Left lung (tissue), 4 donors: ENCODE measurements at regions not wholly inside any gene's neighbourhood (a gene's known extent, or its start where the extent isn't known, plus 50 kb on each side); places are given as distances from the start of the nearest gene placed in this dataset.
A peak's percentile ranks its signal among the peaks of the same experiment; 100 is the strongest.
"Not testable (repeated sequence)": the region's sequence is repeated elsewhere in the genome, so short reads cannot be mapped to it uniquely, and the experiment has no call there.

ENCODE experiments used
- ATAC-seq: fragments of 200-7000 bp; cut with Tn5 transposase; one replicate; pipeline ENCODE4 v1.9.1; 2020; ENCODE audit warnings: moderate library complexity
- DNase-seq, 4 donors: peaks; one replicate each; pipeline ENCODE4 v3.0.0-alpha.2; 2013 to 2020
- H3K27ac ChIP-seq, 2 donors: fragments of 200-600 bp; sonication (generic) in 1 of 2; one replicate each; pipeline versions ENCODE4 v1.5.0 to v1.8.0; 2020 to 2021
- H3K27me3 ChIP-seq, 2 donors: fragments of 200-600 bp; sonication (generic) in 1 of 2; one replicate each; pipeline versions ENCODE4 v1.5.0 to v1.8.0; 2020 to 2021
- H3K36me3 ChIP-seq, 2 donors: fragments of 200-600 bp; sonication (generic) in 1 of 2; one replicate each; pipeline versions ENCODE4 v1.5.0 to v1.8.0; 2020 to 2021
- H3K4me1 ChIP-seq, 2 donors: fragments of 200-600 bp; one replicate each; pipeline ENCODE4 v1.8.0; 2021
- H3K4me3 ChIP-seq, 2 donors: fragments of 200-600 bp; sonication (generic) in 1 of 2; one replicate each; pipeline versions ENCODE4 v1.5.0 to v1.8.0; 2020 to 2021; ENCODE audit warnings: mild to moderate bottlenecking in 1 of 2
- H3K9me3 ChIP-seq, 2 donors: fragments of 200-600 bp; sonication (generic) in 1 of 2; one replicate each; pipeline versions ENCODE4 v1.5.0 to v1.8.0; 2020 to 2021
- intact Hi-C, 2 donors: fragments of 100-400 bp; cut with DNase I; formaldehyde crosslinking; loops; one replicate each; pipeline versions ENCODE4 v1.11.2 to v1.14.2; 2022
- TF ChIP-seq, protein P1 (sequence below), 2 donors: fragments of 200-600 bp; sonication (generic) in 1 of 2; IDR thresholded peaks; one replicate each; pipeline versions ENCODE4 v1.5.0 to v1.8.0; 2021; ENCODE audit warnings: antibody characterized with exemption in 2 of 2
- donor health status: DM: no; HTN: yes; CAD: no.
- donor health status: DM: no; HTN: no; CAD: no.

DNA sequence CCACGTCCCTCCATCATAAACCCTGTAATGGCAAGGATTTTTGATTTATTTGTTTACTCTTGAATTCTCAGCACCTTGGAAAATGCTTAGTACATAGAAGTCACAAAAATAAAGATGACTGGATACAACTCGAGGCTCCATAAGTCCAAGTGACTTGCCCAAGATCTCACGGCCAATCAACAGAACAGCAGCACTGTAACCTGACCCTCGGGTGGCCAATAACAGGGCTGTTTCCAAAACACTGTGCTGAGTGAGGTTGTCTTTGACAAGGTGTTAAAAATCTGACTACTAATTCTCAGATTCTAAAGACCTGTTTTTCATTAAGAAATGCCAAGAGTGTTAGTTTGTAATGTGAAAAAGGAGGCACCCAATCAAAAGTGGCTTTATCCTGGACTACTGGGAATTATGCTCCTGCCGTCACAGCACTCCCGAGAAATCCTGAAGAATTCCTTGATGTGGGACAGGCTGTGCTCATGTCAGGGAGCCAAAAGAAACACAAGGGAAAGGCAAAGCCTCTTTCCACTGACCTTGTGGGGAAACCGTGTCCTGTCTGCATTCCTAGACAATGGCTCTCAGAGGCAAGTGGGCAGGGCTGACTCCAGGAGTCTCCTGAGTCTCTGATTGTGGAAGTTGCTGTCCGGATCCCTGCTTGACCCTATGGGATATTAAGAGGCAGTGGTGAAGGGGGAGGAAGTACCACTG, 204.7 kb upstream of the PELI2 start:
- H3K9me3 ChIP-seq = no peaks in the 10 kb centered on the region
- intact Hi-C loops = no loop called here
- DNase-seq (no peak), ATAC-seq (peak; percentile 15)
- H3K27ac ChIP-seq = no peak overlapping the region
- no peaks in the 10 kb centered on the region for H3K4me1 ChIP-seq
- H3K27me3 ChIP-seq = no peaks in the 10 kb centered on the region
- TF ChIP-seq, protein P1, sequence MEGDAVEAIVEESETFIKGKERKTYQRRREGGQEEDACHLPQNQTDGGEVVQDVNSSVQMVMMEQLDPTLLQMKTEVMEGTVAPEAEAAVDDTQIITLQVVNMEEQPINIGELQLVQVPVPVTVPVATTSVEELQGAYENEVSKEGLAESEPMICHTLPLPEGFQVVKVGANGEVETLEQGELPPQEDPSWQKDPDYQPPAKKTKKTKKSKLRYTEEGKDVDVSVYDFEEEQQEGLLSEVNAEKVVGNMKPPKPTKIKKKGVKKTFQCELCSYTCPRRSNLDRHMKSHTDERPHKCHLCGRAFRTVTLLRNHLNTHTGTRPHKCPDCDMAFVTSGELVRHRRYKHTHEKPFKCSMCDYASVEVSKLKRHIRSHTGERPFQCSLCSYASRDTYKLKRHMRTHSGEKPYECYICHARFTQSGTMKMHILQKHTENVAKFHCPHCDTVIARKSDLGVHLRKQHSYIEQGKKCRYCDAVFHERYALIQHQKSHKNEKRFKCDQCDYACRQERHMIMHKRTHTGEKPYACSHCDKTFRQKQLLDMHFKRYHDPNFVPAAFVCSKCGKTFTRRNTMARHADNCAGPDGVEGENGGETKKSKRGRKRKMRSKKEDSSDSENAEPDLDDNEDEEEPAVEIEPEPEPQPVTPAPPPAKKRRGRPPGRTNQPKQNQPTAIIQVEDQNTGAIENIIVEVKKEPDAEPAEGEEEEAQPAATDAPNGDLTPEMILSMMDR (IDR thresholded peaks at IDR 0.05) = no peak
- no peak overlapping the region for H3K4me3 ChIP-seq
- no peaks in the 10 kb centered on the region for H3K36me3 ChIP-seq

DNA sequence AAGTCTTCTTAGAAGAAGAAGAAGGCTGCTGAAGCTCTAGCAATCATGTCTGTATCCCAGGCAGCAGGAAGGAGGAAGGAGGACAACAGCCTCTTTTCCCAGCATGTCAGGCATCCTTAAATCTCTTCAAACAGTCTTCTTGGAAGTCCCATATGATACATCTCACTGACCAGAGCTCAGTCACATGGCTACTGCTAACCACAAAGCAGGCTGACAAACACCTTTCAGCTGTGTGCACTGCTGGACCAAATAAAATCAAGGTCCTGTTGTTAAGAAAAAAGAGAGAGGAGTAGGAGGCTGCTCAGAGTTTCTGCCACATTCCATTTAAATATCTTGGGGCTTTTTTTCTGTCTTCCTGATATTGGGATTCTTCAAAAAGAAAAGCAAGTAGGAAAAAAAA, 203.4 kb upstream of the PELI2 start:
- intact Hi-C loops = no loop called here
- Histone ChIP-seq H3K4me1 (no peaks in the 10 kb centered on the region), H3K4me3 (no peak overlapping the region), H3K36me3 (no peaks in the 10 kb centered on the region), H3K27ac (no peak overlapping the region), H3K9me3 (no peaks in the 10 kb centered on the region), H3K27me3 (no peaks in the 10 kb centered on the region)
- TF ChIP-seq, protein P1 (IDR thresholded peaks at IDR 0.05) = no peak
- DNase-seq = no peak
- ATAC-seq = no peak

DNA sequence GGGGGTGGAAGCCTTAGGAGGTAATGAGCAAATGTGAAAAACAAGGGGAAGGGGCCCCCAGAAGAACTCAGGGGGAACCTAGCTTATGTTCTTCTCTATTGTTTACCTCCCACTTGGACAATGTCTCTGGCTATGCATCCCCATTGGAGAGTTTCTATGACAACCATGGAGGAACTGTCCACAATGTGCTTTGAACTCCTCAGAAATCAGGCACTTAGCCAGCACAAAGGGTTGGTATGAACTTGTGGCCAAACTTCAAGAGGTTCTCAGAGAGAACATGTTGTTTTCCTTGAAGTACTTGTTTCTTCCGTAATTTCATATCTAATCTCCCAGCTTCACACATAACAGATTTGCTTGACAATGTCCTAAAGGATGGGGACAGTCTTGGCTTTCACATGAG, 202.8 kb upstream of the PELI2 start:
- DNase-seq (no peak), ATAC-seq (peak; percentile 46)
- Histone ChIP-seq H3K4me1 (no peaks in the 10 kb centered on the region), H3K36me3 (no peaks in the 10 kb centered on the region), H3K9me3 (no peaks in the 10 kb centered on the region), H3K27ac (no peak overlapping the region), H3K4me3 (no peak overlapping the region), H3K27me3 (no peaks in the 10 kb centered on the region)
- intact Hi-C loops = no loop called here
- TF ChIP-seq, protein P1 (IDR thresholded peaks at IDR 0.05) = no peak

DNA sequence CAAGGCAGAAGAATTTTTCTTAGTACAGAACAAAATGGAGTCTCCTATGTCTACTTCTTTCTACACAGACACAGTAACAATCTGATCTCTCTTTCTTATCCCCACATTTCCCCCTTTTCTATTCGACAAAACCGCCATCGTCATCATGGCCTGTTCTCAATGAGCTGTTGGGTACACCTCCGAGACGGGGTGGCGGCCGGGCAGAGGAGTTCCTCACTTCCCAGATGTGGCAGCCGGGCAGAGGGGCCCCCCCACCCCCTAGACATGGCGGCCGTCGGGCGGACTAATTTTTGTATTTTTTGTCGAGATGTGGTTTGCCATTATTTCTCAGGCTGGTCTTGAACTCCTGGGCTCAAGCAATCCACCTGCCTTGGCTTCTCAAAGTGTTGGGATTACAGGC, 198.4 kb upstream of the PELI2 start:
- peak in 1 of 4 donors; percentile 63 for DNase-seq
- H3K27ac ChIP-seq, H3K9me3 ChIP-seq, H3K4me3 ChIP-seq, H3K36me3 ChIP-seq, ATAC-seq, H3K27me3 ChIP-seq, H3K4me1 ChIP-seq, intact Hi-C loops: not testable (repeated sequence)

DNA sequence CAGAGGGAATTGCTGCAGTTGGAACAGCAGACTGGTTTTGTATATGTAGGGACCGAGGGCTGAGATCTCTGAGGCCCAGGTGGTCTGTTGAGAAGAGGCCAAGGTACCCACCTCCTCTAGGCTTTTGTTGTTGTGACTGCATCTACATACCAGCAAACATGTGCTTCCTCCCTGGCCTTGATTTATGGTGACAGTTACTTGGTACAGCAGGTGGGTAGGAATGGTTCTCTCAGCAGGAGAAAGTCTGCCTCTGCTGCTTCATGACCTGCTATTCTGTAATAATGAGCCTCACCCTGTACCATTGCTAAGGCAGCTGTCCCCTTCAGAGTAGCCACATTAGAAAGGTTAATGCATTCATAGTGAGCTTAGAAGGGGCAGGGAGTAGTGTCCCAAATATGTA, 196.7 kb upstream of the PELI2 start:
- DNase-seq (no peak), ATAC-seq (no peak)
- TF ChIP-seq, protein P1 (IDR thresholded peaks at IDR 0.05) = no peak
- no peaks in the 10 kb centered on the region for H3K9me3 ChIP-seq
- intact Hi-C loops = no loop called here
- no peaks in the 10 kb centered on the region for H3K36me3 ChIP-seq
- no peaks in the 10 kb centered on the region for H3K27me3 ChIP-seq
- H3K4me1 ChIP-seq = no peaks in the 10 kb centered on the region
- no peak overlapping the region for H3K27ac ChIP-seq
- no peak overlapping the region for H3K4me3 ChIP-seq

DNA sequence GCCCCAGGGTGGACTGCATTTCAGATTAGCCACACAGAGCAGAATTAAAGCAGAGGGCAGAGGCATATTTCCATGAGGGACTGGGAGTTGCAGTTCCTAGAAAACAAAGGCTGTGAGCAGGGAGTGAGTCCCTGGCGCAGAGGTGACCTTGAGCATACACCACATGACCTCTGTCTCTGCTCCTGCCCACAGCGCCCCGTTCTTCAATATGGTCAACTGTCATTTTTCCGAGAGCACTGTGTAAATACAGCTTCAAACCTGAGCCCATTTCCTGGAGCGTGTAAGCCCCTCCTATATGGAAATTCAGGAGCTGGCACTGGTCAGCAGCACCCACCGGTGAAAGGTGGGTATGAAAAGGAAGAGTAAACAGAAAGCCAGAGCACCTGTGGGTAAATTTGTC, 192.2 kb upstream of the PELI2 start:
- Histone ChIP-seq H3K4me1 (no peaks in the 10 kb centered on the region), H3K9me3 (no peaks in the 10 kb centered on the region), H3K4me3 (no peak overlapping the region), H3K36me3 (no peaks in the 10 kb centered on the region), H3K27ac (no peak overlapping the region), H3K27me3 (no peaks in the 10 kb centered on the region)
- TF ChIP-seq, protein P1 (IDR thresholded peaks at IDR 0.05) = no peak
- DNase-seq (peak in 1 of 4 donors; percentile 17), ATAC-seq (peak; percentile 72)
- intact Hi-C loops = no loop called here
